HEK293T (cell line): ENCODE measurements at regions not wholly inside any gene's neighbourhood (a gene's known extent, or its start where the extent isn't known, plus 50 kb on each side); places are given as distances from the start of the nearest gene placed in this dataset.
"Not testable (repeated sequence)": the region's sequence is repeated elsewhere in the genome, so short reads cannot be mapped to it uniquely, and the experiment has no call there.

Source experiments
- CTCF ChIA-PET: fragments of 350-600 bp; formaldehyde crosslinking; extraction: SDS; loops from one replicate; lab custom pipeline; 2021; ENCODE audit warnings: antibody characterized with exemption, inconsistent platforms; lab: Yijun Ruan, JAX
- POLR2A ChIA-PET: fragments of 350-600 bp; formaldehyde crosslinking; extraction: SDS; loops from one replicate; lab custom pipeline; 2020; ENCODE audit warnings: antibody characterized with exemption, inconsistent platforms; lab: Yijun Ruan, JAX
- DNase-seq: peaks from one replicate; pipeline ENCODE4 v3.0.0; 2012; ENCODE audit warnings: mixed read lengths; ENCODE audit errors: extremely low spot score
- ARNT ChIP-seq: fragments of 450-650 bp; IDR thresholded peaks from 2 replicates; pipeline ENCODE4 v1.6.1; 2017; ENCODE audit warnings: mild to moderate bottlenecking
- BHLHE40 ChIP-seq: fragments of 450-650 bp; IDR thresholded peaks from 2 replicates; pipeline ENCODE4 v1.6.1; 2016; ENCODE audit warnings: mild to moderate bottlenecking, moderate library complexity, borderline replicate concordance
- CTBP1 ChIP-seq: fragments of 450-650 bp; IDR thresholded peaks from 2 replicates; pipeline ENCODE4 v1.6.1; 2016; ENCODE audit warnings: borderline replicate concordance
- ELF4 ChIP-seq: fragments of 450-650 bp; IDR thresholded peaks from 2 replicates; pipeline ENCODE4 v1.6.1; 2017; ENCODE audit warnings: antibody characterized with exemption
- FOXA1 ChIP-seq: fragments of 450-650 bp; IDR thresholded peaks from 2 replicates; pipeline ENCODE4 v1.6.1; 2016; ENCODE audit warnings: mild to moderate bottlenecking
- FOXK2 ChIP-seq: fragments of 450-650 bp; IDR thresholded peaks from 2 replicates; pipeline ENCODE4 v1.6.1; 2016; ENCODE audit warnings: mild to moderate bottlenecking
- FOXM1 ChIP-seq: fragments of 450-650 bp; IDR thresholded peaks from 2 replicates; pipeline ENCODE4 v1.6.1; 2017; ENCODE audit warnings: mild to moderate bottlenecking, borderline replicate concordance
- HDGF ChIP-seq: fragments of 450-650 bp; IDR thresholded peaks from 2 replicates; pipeline ENCODE4 v1.6.1; 2017; ENCODE audit warnings: antibody characterized with exemption, borderline replicate concordance
- L3MBTL2 ChIP-seq: fragments of 450-650 bp; conservative IDR thresholded peaks from 2 replicates; pipeline ENCODE4 v1.6.1; 2016; ENCODE audit warnings: mild to moderate bottlenecking
- LEF1 ChIP-seq: fragments of 450-650 bp; IDR thresholded peaks from 2 replicates; pipeline ENCODE4 v1.6.1; 2017; ENCODE audit warnings: mild to moderate bottlenecking, borderline replicate concordance
- NFRKB ChIP-seq: fragments of 450-650 bp; IDR thresholded peaks from 2 replicates; pipeline ENCODE4 v1.6.1; 2016; ENCODE audit warnings: mild to moderate bottlenecking, moderate library complexity
- SP1 ChIP-seq: fragments of 450-650 bp; IDR thresholded peaks from 2 replicates; pipeline ENCODE4 v1.6.1; 2017
- SUZ12 ChIP-seq: fragments of 450-650 bp; IDR thresholded peaks from 2 replicates; pipeline ENCODE4 v1.6.1; 2016; ENCODE audit warnings: mild to moderate bottlenecking
- TARDBP ChIP-seq: fragments of 450-650 bp; IDR thresholded peaks from 2 replicates; pipeline ENCODE4 v1.6.1; 2016
- ZNF384 ChIP-seq: fragments of 450-650 bp; IDR thresholded peaks from 2 replicates; pipeline ENCODE4 v1.6.1; 2016
- TF ChIP-seq, protein P1 (sequence below): fragments of 450-650 bp; IDR thresholded peaks from 2 replicates; pipeline ENCODE4 v1.6.1; 2016

GRCh38 chr7:68249611-68250010 lies 1253.0 kb downstream of the TYW1 start:
- POLR2A ChIA-PET, result no interaction called here
- DNase-seq, result no peak
- no peak for TF ChIP-seq HDGF
- no peak for TF ChIP-seq LEF1
- TF ChIP-seq SUZ12, result no peak
- TF ChIP-seq, protein P1, sequence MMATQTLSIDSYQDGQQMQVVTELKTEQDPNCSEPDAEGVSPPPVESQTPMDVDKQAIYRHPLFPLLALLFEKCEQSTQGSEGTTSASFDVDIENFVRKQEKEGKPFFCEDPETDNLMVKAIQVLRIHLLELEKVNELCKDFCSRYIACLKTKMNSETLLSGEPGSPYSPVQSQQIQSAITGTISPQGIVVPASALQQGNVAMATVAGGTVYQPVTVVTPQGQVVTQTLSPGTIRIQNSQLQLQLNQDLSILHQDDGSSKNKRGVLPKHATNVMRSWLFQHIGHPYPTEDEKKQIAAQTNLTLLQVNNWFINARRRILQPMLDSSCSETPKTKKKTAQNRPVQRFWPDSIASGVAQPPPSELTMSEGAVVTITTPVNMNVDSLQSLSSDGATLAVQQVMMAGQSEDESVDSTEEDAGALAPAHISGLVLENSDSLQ, result no peak
- TF ChIP-seq ZNF384, result no peak
- TF ChIP-seq L3MBTL2, result no peak
- TF ChIP-seq CTBP1, result no peak
- TF ChIP-seq NFRKB, result no peak
- no peak for TF ChIP-seq SP1
- no peak for TF ChIP-seq ELF4
- TF ChIP-seq BHLHE40, result no peak
- no peak for TF ChIP-seq FOXA1
- TF ChIP-seq FOXK2, result no peak
- CTCF ChIA-PET, result no interaction called here

DNA sequence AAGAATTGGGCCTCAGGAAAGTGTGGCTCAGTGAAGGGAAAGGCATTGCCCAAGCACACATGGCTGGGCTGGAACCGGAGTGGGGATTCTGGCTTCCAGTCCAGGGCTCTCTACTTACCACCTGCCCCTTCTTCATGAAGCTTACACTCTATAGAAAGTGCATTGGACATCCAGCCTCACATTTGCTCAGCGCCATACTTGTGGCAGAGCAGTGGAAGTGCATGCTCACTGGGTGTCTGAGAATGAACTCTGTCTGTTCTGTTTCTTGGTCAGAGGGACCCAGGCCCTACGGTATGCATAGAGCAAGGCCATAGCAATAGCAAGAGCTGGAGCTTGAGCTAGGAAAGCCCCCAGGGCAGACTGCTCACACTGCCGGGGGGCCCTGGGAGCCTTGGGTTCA lies 1253.5 kb downstream of the TYW1 start:
- no peak for DNase-seq
- ChIA-PET POLR2A (no interaction called here), CTCF (interaction anchor here (0.6 kb wide), 1 partner anchor 59 kb away, joined by 4 read pairs; no protein-coding TSS in a partner anchor)
- no peak for TF ChIP-seq CTBP1
- TF ChIP-seq FOXK2, result no peak
- no peak for TF ChIP-seq TARDBP
- no peak for TF ChIP-seq SUZ12
- TF ChIP-seq FOXM1, result no peak
- TF ChIP-seq BHLHE40, result no peak
- TF ChIP-seq, protein P1, result no peak
- TF ChIP-seq ELF4, result no peak
- no peak for TF ChIP-seq NFRKB
- TF ChIP-seq ZNF384, result no peak
- TF ChIP-seq SP1, result no peak
- no peak for TF ChIP-seq LEF1

DNA sequence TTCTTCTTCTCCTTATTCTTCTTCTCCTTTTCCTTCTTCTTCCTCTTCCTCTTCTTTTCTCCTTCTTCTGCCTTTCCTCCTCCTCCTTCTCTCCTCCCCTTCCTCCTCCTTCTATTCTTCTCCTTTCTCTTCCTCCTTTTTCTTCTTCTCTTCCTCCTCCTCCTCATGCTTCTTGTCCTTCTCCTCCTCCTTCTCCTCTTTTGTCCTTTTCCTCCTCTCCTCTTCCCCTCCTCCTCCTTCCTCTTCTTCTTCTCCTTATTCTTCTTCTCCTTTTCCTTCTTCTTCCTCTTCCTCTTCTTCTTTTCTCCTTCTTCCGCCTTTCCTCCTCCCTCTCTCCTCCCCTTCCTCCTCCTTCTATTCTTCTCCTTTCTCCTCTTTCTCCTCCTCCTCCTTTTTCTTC lies 1258.2 kb downstream of the TYW1 start:
- POLR2A ChIA-PET, CTCF ChIA-PET, DNase-seq: not testable (repeated sequence)

- no peak for DNase-seq
- TF ChIP-seq FOXK2 (no peak), BHLHE40 (no peak), SP1 (no peak), HDGF (no peak), FOXA1 (no peak), L3MBTL2 (no peak), FOXM1 (no peak), ZNF384 (no peak), LEF1 (no peak), CTBP1 (no peak), NFRKB (no peak), ELF4 (no peak), SUZ12 (no peak), ARNT (no peak), TARDBP (no peak)
- TF ChIP-seq, protein P1, result no peak
- ChIA-PET POLR2A (no interaction called here), CTCF (no interaction called here)
Observed at GRCh38 chr7:68256295-68256694, 1259.7 kb downstream of the TYW1 start.

- no peak for TF ChIP-seq CTBP1
- TF ChIP-seq FOXK2, result no peak
- no peak for TF ChIP-seq LEF1
- no peak for TF ChIP-seq FOXA1
- no peak for TF ChIP-seq HDGF
- TF ChIP-seq ZNF384, result no peak
- no peak for TF ChIP-seq ARNT
- TF ChIP-seq BHLHE40, result no peak
- no peak for TF ChIP-seq ELF4
- no peak for TF ChIP-seq FOXM1
- TF ChIP-seq, protein P1, result no peak
- TF ChIP-seq NFRKB, result no peak
- TF ChIP-seq L3MBTL2, result no peak
- no peak for TF ChIP-seq SP1
- TF ChIP-seq TARDBP, result no peak
- TF ChIP-seq SUZ12, result no peak
- CTCF ChIA-PET, result no interaction called here
- no peak for DNase-seq
- POLR2A ChIA-PET, result no interaction called here
Observed at GRCh38 chr7:68258609-68259008, 1262.0 kb downstream of the TYW1 start.

DNA sequence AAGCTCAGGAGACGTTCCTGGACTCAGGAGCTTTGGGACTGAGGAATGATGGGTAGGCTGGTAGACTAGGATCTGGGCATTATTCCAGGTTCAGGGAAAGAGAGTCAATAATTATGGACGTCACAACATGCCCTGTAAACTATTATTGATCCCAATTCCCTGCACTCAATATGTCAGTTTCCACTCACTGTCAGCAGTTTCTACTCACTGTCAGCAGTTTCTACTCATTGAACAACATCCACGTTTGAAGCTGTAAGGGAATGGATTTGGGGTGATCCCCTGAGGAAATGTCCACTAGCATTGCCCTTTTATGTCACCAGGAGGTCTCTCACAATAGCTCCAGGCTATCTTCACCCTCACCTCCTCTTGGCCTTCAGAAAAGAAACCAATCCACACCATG lies 1268.6 kb downstream of the TYW1 start:
- CTCF ChIA-PET, result no interaction called here
- no peak for DNase-seq
- POLR2A ChIA-PET, result no interaction called here
- TF ChIP-seq TARDBP, result no peak
- no peak for TF ChIP-seq SUZ12
- no peak for TF ChIP-seq NFRKB
- TF ChIP-seq SP1, result no peak
- no peak for TF ChIP-seq ZNF384
- no peak for TF ChIP-seq FOXA1
- TF ChIP-seq, protein P1, result no peak
- no peak for TF ChIP-seq CTBP1
- TF ChIP-seq HDGF, result no peak
- no peak for TF ChIP-seq BHLHE40
